Mammary epithelial cell (primary cell): ENCODE measurements at regions not wholly inside any gene's neighbourhood (a gene's known extent, or its start where the extent isn't known, plus 50 kb on each side); places are given as distances from the start of the nearest gene placed in this dataset.

ENCODE experiments used
- CTCF ChIP-seq, 2 donors: IDR thresholded peaks in 1 of 2; conservative IDR thresholded peaks in 1 of 2; 2 replicates each; pipeline ENCODE4 v1.5.1; 2011 to 2012; ENCODE audit warnings: inconsistent platforms in 2 of 2, low read length in 2 of 2, mild to moderate bottlenecking in 2 of 2, control low read depth in 1 of 2, low read depth in 1 of 2; ENCODE audit not compliant: insufficient read depth in 1 of 2; ENCODE audit errors: extremely low read depth in 1 of 2
- EZH2 ChIP-seq: IDR thresholded peaks from 2 replicates; pipeline ENCODE4 v1.6.1; 2012; ENCODE audit warnings: low read length, inconsistent platforms, borderline replicate concordance

- TF ChIP-seq EZH2 (no peak), CTCF (conservative IDR thresholded peaks at IDR 0.05 in 1 of 2, IDR thresholded peaks at IDR 0.05 in 1 of 2; ENCODE audit: extremely low read depth in 1 of 2, insufficient read depth in 1 of 2, low read depth in 1 of 2, low read length in 2 of 2) (no peak)
Observed at GRCh38 chr2:39524756-39525635, 87.9 kb upstream of the MAP4K3 start.
